GM12873 (cell line): ENCODE measurements at regions not wholly inside any gene's neighbourhood (a gene's known extent, or its start where the extent isn't known, plus 50 kb on each side); places are given as distances from the start of the nearest gene placed in this dataset.

Source experiments
- CTCF ChIP-seq: IDR thresholded peaks from 2 replicates; pipeline ENCODE4 v1.5.1; 2012; ENCODE audit warnings: low read depth, mild to moderate bottlenecking, moderate library complexity, low read length, control low read depth; ENCODE audit not compliant: insufficient read depth; ENCODE audit errors: missing control alignments

- no peak for TF ChIP-seq CTCF
Measured at GRCh38 chr10:35950226-35950625, 308.1 kb upstream of the FZD8 start.

- no peak for TF ChIP-seq CTCF
Measured at GRCh38 chr10:35949811-35950211, 307.7 kb upstream of the FZD8 start.

GRCh38 chr10:35946556-35946955 is 304.5 kb upstream of the FZD8 start:
- no peak for TF ChIP-seq CTCF

- no peak for TF ChIP-seq CTCF
Measured at GRCh38 chr10:35942057-35942456, 300.0 kb upstream of the FZD8 start.

GRCh38 chr10:35940141-35941041 is 298.3 kb upstream of the FZD8 start:
- no peak for TF ChIP-seq CTCF

GRCh38 chr10:35938160-35938559 is 296.1 kb upstream of the FZD8 start:
- no peak for TF ChIP-seq CTCF

GRCh38 chr10:35937546-35937945 is 295.4 kb upstream of the FZD8 start:
- TF ChIP-seq CTCF: no peak

GRCh38 chr10:35934642-35934995 is 292.5 kb upstream of the FZD8 start:
- TF ChIP-seq CTCF: no peak
